Aorta (tissue), 5 donors: ENCODE measurements at regions not wholly inside any gene's neighbourhood (a gene's known extent, or its start where the extent isn't known, plus 50 kb on each side); places are given as distances from the start of the nearest gene placed in this dataset.
"Not testable (repeated sequence)": the region's sequence is repeated elsewhere in the genome, so short reads cannot be mapped to it uniquely, and the experiment has no call there.

Experiments used
- ATAC-seq: fragments of 200-7000 bp; cut with Tn5 transposase; one replicate; pipeline ENCODE4 v1.9.1; 2022; ENCODE audit warnings: moderate library complexity; ENCODE audit not compliant: low FRiP score
- DNase-seq, 2 donors: peaks; one replicate each; pipeline ENCODE4 v3.0.0-alpha.2; 2020
- H3K27ac ChIP-seq, 2 donors: one replicate each; pipeline ENCODE4 v1.5.1; 2013; ENCODE audit warnings: low read length in 2 of 2, mild to moderate bottlenecking in 2 of 2, moderate library complexity in 2 of 2, control low read depth in 1 of 2, inconsistent platforms in 1 of 2, low read depth in 1 of 2
- H3K27me3 ChIP-seq, 2 donors: one replicate each; pipeline ENCODE4 v1.6.1; 2013; ENCODE audit warnings: control low read depth in 1 of 2, low read length in 1 of 2, mild to moderate bottlenecking in 1 of 2, moderate library complexity in 1 of 2; ENCODE audit not compliant: insufficient read depth in 2 of 2, control insufficient read depth in 1 of 2
- H3K36me3 ChIP-seq, 2 donors: one replicate each; pipeline ENCODE4 v1.6.1; 2013; ENCODE audit warnings: control low read depth in 1 of 2, low read length in 1 of 2, mild to moderate bottlenecking in 1 of 2; ENCODE audit not compliant: insufficient read depth in 2 of 2, control insufficient read depth in 1 of 2
- H3K4me1 ChIP-seq, 2 donors: one replicate each; pipeline ENCODE4 v1.6.1; 2013; ENCODE audit warnings: low read length in 2 of 2, control low read depth in 1 of 2, mild to moderate bottlenecking in 1 of 2, moderate library complexity in 1 of 2; ENCODE audit not compliant: insufficient read depth in 2 of 2, control insufficient read depth in 1 of 2
- H3K4me3 ChIP-seq, 2 donors: one replicate each; pipeline ENCODE4 v1.5.1; 2013; ENCODE audit warnings: low read length in 2 of 2, control low read depth in 1 of 2, mild to moderate bottlenecking in 1 of 2
- H3K9me3 ChIP-seq: one replicate; pipeline ENCODE4 v1.6.1; 2013; ENCODE audit warnings: mild to moderate bottlenecking, low read length; ENCODE audit not compliant: control insufficient read depth
- WGBS, 2 donors: extraction: QIAGEN DNeasy Blood & Tissue Kit; methylation state at CpG; one replicate each; pipeline ENCODE4 v1.1.7; 2013; 5-methylcytosine and 5-hydroxymethylcytosine counted together
- intact Hi-C, 2 donors: fragments of 100-400 bp; cut with DNase I; formaldehyde crosslinking; loops; one replicate each; pipeline versions ENCODE4 v1.14.2 to v1.15.0; 2022
- donor health status: healthy with polysubstance abuse.
- donor health status: Bipolar disorder and iron deficiency.
- donor health status: DM: no; HTN: no; CAD: no.
- donor health status: DM: no; HTN: no; CAD: no.
- donor health status: DM: yes; HTN: yes; CAD: no.

DNA sequence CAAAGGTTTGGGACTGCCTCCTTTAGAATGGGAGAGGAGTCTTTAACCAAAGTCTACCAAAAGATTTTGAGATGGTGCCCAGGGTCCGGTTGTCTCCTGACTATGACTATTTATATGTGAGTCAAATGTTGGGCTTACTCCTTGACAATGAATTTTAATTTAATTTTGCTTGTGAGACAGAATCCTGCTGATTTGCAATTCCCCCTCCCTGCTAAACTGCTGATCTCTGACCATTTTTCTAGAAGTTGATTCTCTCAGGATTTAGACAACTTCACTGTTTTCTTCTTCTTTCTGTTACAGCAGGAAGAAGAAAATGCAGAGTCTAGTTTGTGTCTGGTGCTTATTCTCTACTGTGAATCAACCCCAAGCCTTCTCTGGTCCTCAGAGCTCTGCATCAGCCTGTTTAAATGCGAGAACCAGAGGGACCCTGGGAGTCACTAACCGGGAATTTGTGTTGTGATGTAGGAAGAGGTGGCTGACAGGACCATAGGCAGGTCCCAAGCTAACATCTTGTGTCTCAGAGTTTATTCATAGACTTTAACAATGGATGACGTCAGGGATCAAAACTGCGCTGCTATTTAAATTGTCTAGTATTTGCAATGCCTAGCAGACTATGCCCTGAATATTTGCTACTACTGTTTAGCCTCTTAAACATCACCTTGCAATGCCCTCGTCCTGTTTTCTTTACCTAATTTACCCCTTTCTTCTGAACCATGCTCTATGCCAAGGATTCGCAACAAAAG lies 124.0 kb upstream of the TAF11L2 start:
- no peaks in the 10 kb centered on the region for H3K36me3 ChIP-seq
- DNase-seq: no peak
- H3K27ac ChIP-seq: no peak overlapping the region
- intact Hi-C loops: no loop called here
- no peaks in the 10 kb centered on the region for H3K27me3 ChIP-seq
- H3K4me1 ChIP-seq: peaks cover 0 to 1% of the 10 kb centered on the region in 2 donors
- WGBS, 2 donors: 72 to 78% methylated on average over 7 of the region's 7 CpGs
- H3K9me3 ChIP-seq: peaks cover 1% of the 10 kb centered on the region
- H3K4me3 ChIP-seq: no peak overlapping the region
- ATAC-seq: no peak

- no peak overlapping the region for H3K4me3 ChIP-seq
- WGBS, 2 donors: 59 to 60% methylated on average over 10 of the region's 10 CpGs
- H3K4me1 ChIP-seq: peaks cover 0 to 1% of the 10 kb centered on the region in 2 donors
- ATAC-seq (no peak), DNase-seq (no peak)
- H3K27me3 ChIP-seq: no peaks in the 10 kb centered on the region
- no peak overlapping the region for H3K27ac ChIP-seq
- intact Hi-C loops: no loop called here
- H3K9me3 ChIP-seq: peaks cover 1% of the 10 kb centered on the region
- H3K36me3 ChIP-seq: no peaks in the 10 kb centered on the region
Measured at GRCh38 chr5:17374973-17375742, 122.9 kb upstream of the TAF11L2 start.

DNA sequence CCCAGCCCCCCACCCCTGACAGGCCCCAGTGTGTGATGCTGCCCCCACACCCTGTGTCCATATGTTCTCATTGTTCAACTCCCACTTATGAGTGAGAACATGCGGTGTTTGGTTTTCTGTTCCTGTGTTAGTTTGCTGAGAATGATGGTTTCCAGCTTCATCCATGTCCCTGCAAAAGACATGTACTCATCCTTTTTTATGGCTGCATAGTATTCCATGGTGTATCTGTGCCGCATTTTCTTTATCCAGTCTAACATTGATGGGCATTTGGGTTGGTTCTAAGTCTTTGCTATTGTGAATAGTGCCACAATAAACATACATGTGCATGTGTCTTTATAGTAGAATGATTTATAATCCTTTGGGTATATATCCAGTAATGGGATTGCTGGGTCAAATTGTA lies 122.1 kb upstream of the TAF11L2 start:
- not testable (repeated sequence) for DNase-seq

GRCh38 chr5:17378346-17378997 lies 119.6 kb upstream of the TAF11L2 start:
- Histone ChIP-seq H3K27me3 (peaks cover 0 to 1% of the 10 kb centered on the region in 2 donors), H3K9me3 (no peaks in the 10 kb centered on the region), H3K27ac (no peak overlapping the region), H3K36me3 (no peaks in the 10 kb centered on the region), H3K4me1 (peaks cover 0 to 1% of the 10 kb centered on the region in 2 donors), H3K4me3 (no peak overlapping the region)
- intact Hi-C loops: no loop called here
- no peak for ATAC-seq
- WGBS, 2 donors: 28 to 29% methylated on average over 6 of the region's 6 CpGs
- no peak for DNase-seq

More for the DNA sequence above, 122.1 kb upstream of the TAF11L2 start:
- H3K36me3 ChIP-seq, H3K4me1 ChIP-seq, intact Hi-C loops, H3K9me3 ChIP-seq, H3K27ac ChIP-seq, ATAC-seq, H3K27me3 ChIP-seq, H3K4me3 ChIP-seq: not testable (repeated sequence)
- WGBS, 2 donors: 93 to 97% methylated on average over 2 of the region's 2 CpGs

DNA sequence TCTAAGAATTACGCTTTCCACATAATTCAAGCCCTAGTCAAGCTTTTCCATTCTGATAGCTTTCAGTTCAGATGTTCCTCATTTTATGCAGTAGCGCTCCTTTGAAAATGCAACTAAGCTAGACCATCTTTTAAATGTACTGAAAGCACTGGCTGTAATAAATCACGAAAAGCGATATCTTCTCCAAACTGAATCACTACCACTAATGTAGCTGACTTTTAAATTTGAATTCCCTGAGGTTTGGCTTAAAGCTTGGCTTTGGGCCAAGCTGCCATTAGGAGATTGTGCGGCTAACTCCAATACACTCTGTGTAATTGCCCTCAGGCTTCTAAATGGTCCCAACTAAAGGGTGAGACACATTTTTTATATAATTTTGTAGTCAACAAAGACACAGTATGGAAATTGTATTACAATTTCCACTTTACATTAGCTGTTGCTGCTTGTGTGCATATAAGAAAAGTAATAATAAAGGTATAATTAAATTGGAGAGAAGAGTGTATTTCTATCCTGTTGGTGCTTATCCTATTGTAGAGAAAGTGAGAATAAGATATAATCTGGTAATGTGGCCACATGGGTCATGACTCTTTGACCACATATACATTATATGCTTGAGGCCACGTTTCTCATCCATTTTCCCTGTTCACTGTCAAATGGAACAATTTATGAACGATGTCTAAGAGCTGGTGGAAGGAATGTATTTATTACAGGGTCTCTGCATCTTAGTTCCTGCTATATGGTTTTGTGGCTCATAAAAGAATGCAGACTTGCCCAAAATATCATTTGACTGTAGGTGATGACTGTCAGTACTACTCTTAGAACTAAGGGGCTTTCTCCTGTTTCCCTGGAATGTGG lies 118.7 kb upstream of the TAF11L2 start:
- Histone ChIP-seq H3K36me3 (no peaks in the 10 kb centered on the region), H3K4me1 (peaks cover 0 to 1% of the 10 kb centered on the region in 2 donors), H3K27me3 (peaks cover 0 to 1% of the 10 kb centered on the region in 2 donors), H3K4me3 (no peak overlapping the region), H3K9me3 (no peaks in the 10 kb centered on the region), H3K27ac (no peak overlapping the region)
- DNase-seq (no peak), ATAC-seq (no peak)
- intact Hi-C loops: no loop called here
- 60 to 62% methylated on average over 7 of the region's 7 CpGs for WGBS, 2 donors

DNA sequence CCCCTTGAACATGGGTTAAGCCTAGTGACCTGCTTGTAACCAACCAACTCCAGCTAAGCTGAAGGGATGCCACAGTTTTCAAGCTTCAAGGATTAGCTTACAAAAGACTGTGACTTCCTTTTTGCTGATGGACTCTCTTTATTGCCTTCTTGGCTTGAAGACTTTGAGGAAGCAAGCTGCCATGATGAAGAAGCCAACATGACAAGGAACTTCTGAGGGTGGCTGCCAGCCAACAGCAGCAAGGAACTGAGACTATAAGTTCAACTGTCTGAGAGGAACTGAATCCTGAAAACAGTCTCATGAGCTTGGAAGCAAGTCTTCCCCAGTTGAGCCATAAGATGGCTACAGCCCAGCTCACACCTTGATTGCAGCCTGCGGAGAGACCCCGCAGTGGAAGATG lies 116.1 kb upstream of the TAF11L2 start:
- Histone ChIP-seq H3K36me3 (no peaks in the 10 kb centered on the region), H3K9me3 (no peaks in the 10 kb centered on the region), H3K4me1 (peaks cover 0 to 1% of the 10 kb centered on the region in 2 donors), H3K27ac (no peak overlapping the region), H3K4me3 (no peak overlapping the region), H3K27me3 (peaks cover 0 to 1% of the 10 kb centered on the region in 2 donors)
- DNase-seq (peak in 1 of 2 donors; percentile 82), ATAC-seq (no peak)
- intact Hi-C loops: no loop called here
- WGBS, 2 donors: 92 to 96% methylated on average over 2 of the region's 2 CpGs

- peaks cover 0 to 1% of the 10 kb centered on the region in 2 donors for H3K27me3 ChIP-seq
- no peak for DNase-seq
- WGBS, 2 donors: 66 to 68% methylated on average over 3 of the region's 3 CpGs
- H3K4me3 ChIP-seq: no peak overlapping the region
- no peaks in the 10 kb centered on the region for H3K4me1 ChIP-seq
- no peak for ATAC-seq
- no peak overlapping the region for H3K27ac ChIP-seq
- intact Hi-C loops: no loop called here
- H3K9me3 ChIP-seq: no peaks in the 10 kb centered on the region
- no peaks in the 10 kb centered on the region for H3K36me3 ChIP-seq
Measured at GRCh38 chr5:17383526-17383925, 114.5 kb upstream of the TAF11L2 start.

- intact Hi-C loops: no loop called here
- Histone ChIP-seq H3K4me3 (no peak overlapping the region), H3K4me1 (no peaks in the 10 kb centered on the region), H3K27me3 (peaks cover 0 to 1% of the 10 kb centered on the region in 2 donors), H3K9me3 (no peaks in the 10 kb centered on the region), H3K27ac (no peak overlapping the region), H3K36me3 (no peaks in the 10 kb centered on the region)
- no peak for DNase-seq
- no peak for ATAC-seq
Measured at GRCh38 chr5:17384181-17384580, 113.8 kb upstream of the TAF11L2 start.
